VCaP (cell line): ENCODE measurements at regions not wholly inside any gene's neighbourhood (a gene's known extent, or its start where the extent isn't known, plus 50 kb on each side); places are given as distances from the start of the nearest gene placed in this dataset.

Experiments used
- H3K27ac ChIP-seq: fragments of 450-650 bp; 2 replicates; pipeline ENCODE4 v1.5.1; 2017
- CTCF ChIP-seq: fragments of 450-650 bp; conservative IDR thresholded peaks from 2 replicates; pipeline ENCODE4 v1.5.1; 2017; ENCODE audit warnings: mild to moderate bottlenecking, moderate library complexity

GRCh38 chr6:140063021-140063399 is 688.6 kb upstream of the CITED2 start:
- no peak for TF ChIP-seq CTCF
- H3K27ac ChIP-seq, result peak overlapping the region; percentile 57

- H3K27ac ChIP-seq, result peak overlapping the region; percentile 57
- no peak for TF ChIP-seq CTCF
Measured at GRCh38 chr6:140062043-140063020, 687.9 kb upstream of the CITED2 start.

- H3K27ac ChIP-seq, result peak overlapping the region; percentile 57; the same call in 1 of the 2 replicates
- TF ChIP-seq CTCF, result no peak
Measured at GRCh38 chr6:140061110-140062042, 686.9 kb upstream of the CITED2 start.

GRCh38 chr6:140059947-140060346 is 685.5 kb upstream of the CITED2 start:
- no peak overlapping the region for H3K27ac ChIP-seq

GRCh38 chr6:140058863-140059262 is 684.4 kb upstream of the CITED2 start:
- no peak for TF ChIP-seq CTCF
- no peak overlapping the region for H3K27ac ChIP-seq

More at GRCh38 chr6:140059947-140060346, 685.5 kb upstream of the CITED2 start:
- no peak for TF ChIP-seq CTCF

GRCh38 chr6:140052736-140053729 is 678.6 kb upstream of the CITED2 start:
- peak overlapping the region; percentile 37 for H3K27ac ChIP-seq
- TF ChIP-seq CTCF, result no peak; the same call in 1 of the 2 replicates
